ENCODE measurements at regions not wholly inside any gene's neighbourhood (a gene's known extent, or its start where the extent isn't known, plus 50 kb on each side); places are given as distances from the start of the nearest gene placed in this dataset.
"Not testable (repeated sequence)": the region's sequence is repeated elsewhere in the genome, so short reads cannot be mapped to it uniquely, and the experiment has no call there.

GRCh38 chr20:50328996-50329898 is 138.6 kb downstream of the CEBPB start:
- H3K27ac Mint-ChIP-seq, result no peak overlapping the region
- DNase-seq (no peak), ATAC-seq (no peak)
- H3K9me3 Mint-ChIP-seq, result peaks cover 0 to 6% of the 10 kb centered on the region in 2 donors
- no peaks in the 10 kb centered on the region for H3K4me1 Mint-ChIP-seq
- peaks cover 44% of the 10 kb centered on the region for H3K27me3 Mint-ChIP-seq
- H3K4me3 Mint-ChIP-seq, result no peak overlapping the region

- peaks cover 0 to 6% of the 10 kb centered on the region in 2 donors for H3K9me3 Mint-ChIP-seq
- peaks cover 3% of the 10 kb centered on the region for H3K4me1 Mint-ChIP-seq
- peaks cover 45% of the 10 kb centered on the region for H3K27me3 Mint-ChIP-seq
- DNase-seq (no peak), ATAC-seq (no peak)
- no peak overlapping the region for H3K4me3 Mint-ChIP-seq
- peak overlapping the region in 1 of 2 donors; percentile 34 for H3K27ac Mint-ChIP-seq
Measured at GRCh38 chr20:50329981-50330503, 139.4 kb downstream of the CEBPB start.

DNA sequence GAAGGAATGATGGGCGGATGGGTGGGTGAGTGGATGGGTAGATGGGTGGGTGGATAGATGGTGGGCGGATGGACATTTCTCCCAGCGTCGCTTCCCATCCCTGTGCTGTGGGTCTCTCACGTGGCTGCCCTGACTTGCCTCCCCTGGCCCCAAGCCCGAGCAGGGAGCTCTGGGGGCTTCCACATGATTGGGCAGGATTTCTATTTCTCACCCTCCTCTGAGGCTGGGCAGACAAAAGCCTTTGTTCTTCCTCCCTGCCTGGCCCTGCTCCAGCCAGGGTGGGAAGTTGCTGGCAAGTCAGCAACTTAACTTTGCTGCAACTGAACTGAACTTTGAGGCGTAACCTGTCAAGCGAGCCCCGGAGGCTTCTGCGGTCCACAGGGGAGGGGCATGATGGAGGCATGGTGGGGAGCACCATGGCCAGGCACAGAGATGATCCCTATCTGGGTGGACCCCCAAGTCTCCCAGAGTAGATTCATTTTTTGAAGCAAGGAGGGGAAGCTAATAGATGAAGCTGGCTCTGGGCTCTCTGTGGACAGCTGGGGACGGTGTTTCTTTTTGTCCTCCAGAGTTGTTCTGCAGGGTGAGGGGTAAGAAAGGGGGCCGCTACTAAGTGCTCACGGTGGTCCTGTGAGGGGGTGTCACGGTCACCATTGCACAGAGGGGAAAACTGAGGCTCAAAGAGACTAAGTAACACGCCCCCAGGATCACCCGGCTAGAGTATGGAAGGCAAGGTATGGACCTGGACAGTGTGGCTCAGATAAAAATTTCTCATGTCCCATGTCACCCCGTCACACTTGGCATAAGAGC is 140.1 kb downstream of the CEBPB start:
- DNase-seq (no peak), ATAC-seq (no peak)
- peaks cover 0 to 6% of the 10 kb centered on the region in 2 donors for H3K9me3 Mint-ChIP-seq
- peaks cover 5% of the 10 kb centered on the region for H3K4me1 Mint-ChIP-seq
- peaks cover 46% of the 10 kb centered on the region for H3K27me3 Mint-ChIP-seq
- H3K27ac Mint-ChIP-seq, result no peak overlapping the region
- H3K4me3 Mint-ChIP-seq, result no peak overlapping the region

GRCh38 chr20:50331469-50332363 is 141.1 kb downstream of the CEBPB start:
- DNase-seq (no peak), ATAC-seq (no peak)
- Mint-ChIP-seq H3K4me3 (no peak overlapping the region), H3K27ac (no peak overlapping the region), H3K27me3 (peaks cover 54% of the 10 kb centered on the region), H3K9me3 (peaks cover 0 to 6% of the 10 kb centered on the region in 2 donors), H3K4me1 (peaks cover 5% of the 10 kb centered on the region)

DNA sequence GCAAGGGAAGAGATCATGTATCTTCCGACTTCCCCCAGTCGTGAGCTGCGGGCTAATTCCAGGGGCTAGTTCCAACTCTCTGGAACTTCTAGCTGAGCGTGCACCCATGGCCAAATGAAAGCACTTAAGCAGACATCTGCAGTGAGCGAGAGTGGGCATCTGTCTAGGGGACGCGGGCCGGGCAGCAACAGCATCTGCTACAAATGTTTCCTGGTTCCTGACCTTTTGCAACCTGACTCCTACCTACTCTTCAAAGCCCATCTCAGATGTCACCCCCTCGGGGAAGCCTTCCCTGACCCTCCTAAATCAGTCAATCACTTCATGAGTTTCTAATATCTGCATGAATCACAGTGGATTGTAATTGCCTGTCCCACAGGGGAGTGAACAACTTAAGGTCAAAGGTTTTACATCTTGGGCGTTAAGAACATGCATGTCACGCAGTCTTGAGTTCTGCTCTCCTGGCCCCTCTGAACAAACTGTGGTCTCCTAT is 141.9 kb downstream of the CEBPB start:
- peaks cover 54% of the 10 kb centered on the region for H3K27me3 Mint-ChIP-seq
- peaks cover 0 to 6% of the 10 kb centered on the region in 2 donors for H3K9me3 Mint-ChIP-seq
- H3K4me1 Mint-ChIP-seq, result peaks cover 14% of the 10 kb centered on the region
- ATAC-seq (no peak), DNase-seq (no peak)
- no peak overlapping the region for H3K27ac Mint-ChIP-seq
- no peak overlapping the region for H3K4me3 Mint-ChIP-seq

GRCh38 chr20:50333131-50333670 is 142.6 kb downstream of the CEBPB start:
- peaks cover 54% of the 10 kb centered on the region for H3K27me3 Mint-ChIP-seq
- ATAC-seq (no peak), DNase-seq (no peak)
- no peak overlapping the region for H3K27ac Mint-ChIP-seq
- H3K4me3 Mint-ChIP-seq, result no peak overlapping the region
- H3K4me1 Mint-ChIP-seq, result peaks cover 20% of the 10 kb centered on the region
- H3K9me3 Mint-ChIP-seq, result peaks cover 0 to 6% of the 10 kb centered on the region in 2 donors

DNA sequence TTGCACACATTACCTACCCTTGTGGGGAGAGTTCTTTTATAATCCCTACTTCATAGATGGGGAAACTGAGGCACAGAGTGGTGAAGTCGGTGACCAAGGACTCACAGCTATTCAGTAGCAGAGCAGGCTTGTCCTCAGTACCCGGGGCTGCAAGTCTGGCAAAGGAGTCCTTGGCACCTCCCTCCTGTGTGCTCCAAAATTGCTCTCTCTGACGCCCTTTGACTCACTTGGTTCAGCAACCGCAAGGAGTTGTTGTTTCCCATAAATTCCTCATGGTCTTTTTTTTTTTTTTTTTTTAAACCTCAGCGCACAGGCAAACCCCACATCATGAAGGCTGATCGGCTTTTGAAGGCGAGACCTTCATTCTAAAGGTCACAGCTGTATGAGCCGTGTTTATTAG is 143.2 kb downstream of the CEBPB start:
- ATAC-seq (no peak), DNase-seq (no peak)
- Mint-ChIP-seq H3K27me3 (peaks cover 54% of the 10 kb centered on the region), H3K4me1 (peaks cover 26% of the 10 kb centered on the region), H3K27ac (no peak overlapping the region), H3K4me3 (no peak overlapping the region), H3K9me3 (peaks cover 0 to 6% of the 10 kb centered on the region in 2 donors)

DNA sequence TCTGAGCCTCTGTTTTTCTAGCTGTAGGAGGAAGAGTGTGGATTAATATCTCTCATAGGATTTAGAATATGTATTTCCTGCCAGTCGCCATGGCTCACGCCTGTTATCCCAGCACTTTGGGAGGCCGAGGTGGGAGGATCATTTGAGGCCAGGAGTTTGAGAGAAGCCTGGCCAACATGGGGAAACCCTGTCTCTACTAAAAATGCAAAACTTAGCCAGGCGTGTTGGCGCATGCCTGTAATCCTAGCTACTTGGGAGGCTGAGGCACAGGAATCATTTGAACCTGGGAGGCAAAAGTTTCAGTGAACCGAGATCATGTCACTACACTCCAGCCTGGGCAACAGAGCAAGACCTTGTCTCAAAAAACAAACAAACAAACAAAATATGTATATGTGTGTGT is 143.9 kb downstream of the CEBPB start:
- Mint-ChIP-seq H3K27me3 (peaks cover 50% of the 10 kb centered on the region), H3K4me1 (peaks cover 33% of the 10 kb centered on the region)
- not testable (repeated sequence) for H3K4me3 Mint-ChIP-seq, H3K9me3 Mint-ChIP-seq, H3K27ac Mint-ChIP-seq, DNase-seq, ATAC-seq

DNA sequence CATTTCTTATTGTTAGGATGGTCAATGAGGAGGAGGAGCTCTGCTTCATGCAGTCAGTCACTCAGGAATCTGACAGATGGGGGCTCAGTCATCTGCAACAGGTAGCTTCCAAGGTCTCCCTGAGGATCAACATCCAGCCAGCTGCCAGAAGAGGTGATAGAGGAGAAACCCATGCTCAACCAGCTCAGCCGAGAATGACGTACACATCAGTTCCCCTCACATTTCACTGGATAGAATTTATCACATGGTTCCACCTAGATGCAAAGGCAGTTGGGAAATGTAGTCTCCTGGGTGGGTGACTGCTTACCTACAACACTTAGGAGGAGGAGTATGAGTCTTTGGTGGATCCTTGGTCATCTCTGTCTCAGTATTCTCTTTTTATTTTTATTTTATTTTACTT is 144.5 kb downstream of the CEBPB start:
- Mint-ChIP-seq H3K4me1 (peaks cover 39% of the 10 kb centered on the region), H3K27me3 (peaks cover 48% of the 10 kb centered on the region), H3K9me3 (peaks cover 0 to 1% of the 10 kb centered on the region in 2 donors), H3K4me3 (no peak overlapping the region), H3K27ac (peak overlapping the region in 1 of 2 donors; percentile 72)
- peak; percentile 15 to 39 for DNase-seq
- peak; percentile 21 for ATAC-seq

GRCh38 chr20:50335866-50336265 is 145.2 kb downstream of the CEBPB start:
- peaks cover 46% of the 10 kb centered on the region for H3K4me1 Mint-ChIP-seq
- DNase-seq (no peak), ATAC-seq (no peak)
- peaks cover 40% of the 10 kb centered on the region for H3K27me3 Mint-ChIP-seq
- H3K4me3 Mint-ChIP-seq, result no peak overlapping the region
- H3K9me3 Mint-ChIP-seq, result no peaks in the 10 kb centered on the region
- H3K27ac Mint-ChIP-seq, result no peak overlapping the region

DNA sequence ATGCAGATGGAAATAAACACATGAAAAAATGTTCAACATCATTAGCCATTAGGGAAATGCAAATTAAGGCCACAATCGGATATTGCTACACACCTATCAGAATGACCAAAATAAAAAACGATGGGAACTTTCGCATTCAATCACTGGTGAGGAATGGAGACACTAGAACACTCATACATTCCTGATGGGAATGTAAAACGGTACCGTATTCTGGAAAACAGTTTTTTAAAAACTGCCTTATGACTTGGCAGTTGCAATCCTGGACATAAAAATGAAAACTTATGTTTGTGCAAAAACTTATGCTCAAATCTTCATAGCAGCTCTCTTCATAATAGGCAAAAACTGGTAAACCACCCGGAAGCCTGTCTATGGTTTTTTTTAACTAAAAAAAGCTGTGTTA is 146.0 kb downstream of the CEBPB start:
- DNase-seq, result no peak
- ATAC-seq, result no peak
- Mint-ChIP-seq H3K27ac (no peak overlapping the region), H3K4me3 (no peak overlapping the region), H3K9me3 (no peaks in the 10 kb centered on the region), H3K4me1 (peaks cover 52% of the 10 kb centered on the region), H3K27me3 (peaks cover 32% of the 10 kb centered on the region)

DNA sequence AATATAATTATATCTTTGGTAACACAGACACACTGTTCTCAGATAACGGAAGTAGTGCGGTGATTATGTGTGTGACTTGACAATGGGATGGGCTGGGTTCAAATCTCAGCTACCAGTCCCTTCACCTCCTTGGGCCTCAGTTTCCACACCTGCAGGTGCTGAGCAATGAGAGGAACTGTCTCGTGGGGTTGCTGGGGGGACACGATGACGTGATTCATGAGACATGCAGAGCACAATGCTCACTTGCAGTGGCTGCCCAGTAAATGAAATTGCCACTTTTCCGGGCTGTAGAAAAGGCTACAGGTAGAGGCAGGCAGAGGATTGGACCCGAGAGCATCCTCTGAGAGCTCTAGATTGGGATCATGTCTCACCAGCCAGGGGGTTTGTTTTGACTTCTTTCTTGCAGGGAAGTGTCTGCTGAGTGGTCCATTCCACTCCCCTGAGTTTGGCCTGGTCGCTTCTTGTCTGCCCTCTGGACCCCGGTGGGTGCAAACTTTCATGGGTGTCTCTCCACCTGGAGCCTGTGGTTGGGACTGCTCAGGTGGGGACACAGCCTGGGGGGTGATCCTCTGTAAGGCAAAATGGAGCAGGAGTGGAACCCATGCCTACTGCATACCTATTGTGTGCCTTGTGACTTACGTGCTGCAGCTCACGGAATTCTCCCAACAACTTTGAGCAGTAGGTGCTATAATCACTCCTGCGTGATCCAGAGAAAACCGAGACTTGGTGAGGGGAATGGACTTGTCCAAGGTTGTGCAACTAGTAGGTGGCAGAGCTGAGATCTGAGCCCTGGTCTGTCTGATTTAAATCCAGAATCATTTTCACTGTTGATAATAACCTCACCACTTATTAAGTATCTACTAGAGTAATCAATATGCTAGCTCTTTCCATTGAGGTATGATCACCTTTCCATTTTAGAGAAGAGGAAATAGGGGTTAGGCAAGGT is 147.2 kb downstream of the CEBPB start:
- H3K4me3 Mint-ChIP-seq, result peak overlapping the region; percentile 54 to 87
- peak overlapping the region; percentile 88 to 98 for H3K27ac Mint-ChIP-seq

GRCh38 chr20:50338479-50339391 is 148.1 kb downstream of the CEBPB start:
- Mint-ChIP-seq H3K27ac (peak overlapping the region; percentile 88 to 98), H3K27me3 (peaks cover 23% of the 10 kb centered on the region), H3K9me3 (no peaks in the 10 kb centered on the region), H3K4me3 (peak overlapping the region; percentile 54 to 87), H3K4me1 (peaks cover 70% of the 10 kb centered on the region)
- DNase-seq (peak; percentile 66 to 92), ATAC-seq (peak; percentile 92)

More for the DNA sequence above, 147.2 kb downstream of the CEBPB start:
- Mint-ChIP-seq H3K4me1 (peaks cover 62% of the 10 kb centered on the region), H3K9me3 (no peaks in the 10 kb centered on the region), H3K27me3 (peaks cover 26% of the 10 kb centered on the region)
- DNase-seq (no peak), ATAC-seq (no peak)

Measured in stimulated activated naive CD8-positive, alpha-beta T cell treated with anti-CD3 and anti-CD28 coated beads, Interleukin-15, amount 100 ng/mL, for 72 hours (primary cell).